Activated CD4-positive, alpha-beta memory T cell treated with anti-CD3 and anti-CD28 coated beads for 36 hours (primary cell): ENCODE measurements at regions not wholly inside any gene's neighbourhood (a gene's known extent, or its start where the extent isn't known, plus 50 kb on each side); places are given as distances from the start of the nearest gene placed in this dataset.
"Not testable (repeated sequence)": the region's sequence is repeated elsewhere in the genome, so short reads cannot be mapped to it uniquely, and the experiment has no call there.

Source experiments
- CTCF ChIA-PET: fragments of 350-600 bp; sonication (Branson Sonifier 250); formaldehyde crosslinking; loops from one replicate; lab custom pipeline; 2021; ENCODE audit warnings: antibody characterized with exemption, inconsistent platforms; lab: Charles Lee
- POLR2A ChIA-PET: fragments of 350-600 bp; sonication (Branson Sonifier 250); formaldehyde crosslinking; loops from one replicate; lab custom pipeline; 2021; ENCODE audit warnings: antibody characterized with exemption; lab: Charles Lee
- DNase-seq: peaks from one replicate; pipeline ENCODE4 v3.0.0-alpha.2; 2020
- H3K27ac Mint-ChIP-seq: one replicate; pipeline ENCODE4 v1.8.0; 2021; ENCODE audit warnings: mixed read lengths
- H3K27me3 Mint-ChIP-seq: one replicate; pipeline ENCODE4 v1.8.0; 2021; ENCODE audit warnings: mixed read lengths
- H3K36me3 Mint-ChIP-seq: one replicate; pipeline ENCODE4 v1.8.0; 2021; ENCODE audit warnings: mixed read lengths
- H3K4me1 Mint-ChIP-seq: one replicate; pipeline ENCODE4 v1.8.0; 2021; ENCODE audit warnings: low read depth, mixed read lengths
- H3K4me3 Mint-ChIP-seq: one replicate; pipeline ENCODE4 v1.8.0; 2021; ENCODE audit warnings: mild to moderate bottlenecking, mixed read lengths
- H3K9me3 Mint-ChIP-seq: one replicate; pipeline ENCODE4 v1.8.0; 2021; ENCODE audit warnings: mixed read lengths
- intact Hi-C: fragments of 100-400 bp; cut with micrococcal nuclease; formaldehyde crosslinking; loops from one replicate; pipeline ENCODE4 v1.15.1; 2023

DNA sequence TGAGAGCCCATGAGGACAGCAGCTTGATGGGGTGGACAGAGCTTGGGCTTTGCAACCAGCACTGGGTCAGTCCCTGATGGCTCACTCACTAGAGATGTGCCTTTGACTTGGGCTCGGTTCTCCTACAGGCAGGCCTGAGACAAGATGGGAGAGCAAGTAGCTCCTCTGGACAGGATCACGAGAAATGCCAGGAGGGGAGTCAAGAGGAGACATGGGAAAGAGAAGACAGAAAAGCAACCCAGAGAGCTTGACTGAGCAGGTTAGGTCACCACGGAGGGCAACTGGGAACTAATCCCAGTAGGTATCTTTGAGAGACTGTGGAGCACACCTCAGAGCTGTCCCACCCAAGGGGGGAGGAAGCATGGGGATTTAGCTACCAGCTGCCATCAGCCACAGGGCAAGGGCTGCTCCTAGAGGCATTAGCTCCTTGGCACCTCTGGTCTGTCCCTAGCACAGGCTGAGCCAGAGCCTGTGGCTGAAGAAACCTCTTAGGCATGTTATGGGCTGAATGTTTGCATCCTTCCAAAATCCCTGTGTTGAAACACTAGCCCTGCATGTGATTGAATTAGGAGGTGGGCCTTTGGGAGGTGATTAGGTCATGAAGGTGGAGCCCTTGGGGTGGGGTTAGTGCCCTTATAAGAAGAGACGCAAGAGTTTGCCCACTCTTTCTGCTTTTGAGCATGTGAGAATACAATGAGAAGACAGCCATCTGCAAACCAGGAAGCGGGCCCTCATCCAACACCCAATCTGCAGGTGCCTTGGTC lies 145.6 kb downstream of the SMIM20 start:
- Mint-ChIP-seq H3K9me3 (peaks cover 2% of the 10 kb centered on the region), H3K4me3 (no peak overlapping the region), H3K27me3 (no peaks in the 10 kb centered on the region), H3K4me1 (peaks cover 29% of the 10 kb centered on the region), H3K36me3 (no peaks in the 10 kb centered on the region), H3K27ac (no peak overlapping the region)
- intact Hi-C loops: loop anchor here (2.0 kb wide), 2 partner anchors 25 to 351 kb away; no protein-coding TSS in a partner anchor
- ChIA-PET CTCF (interaction anchor here (0.6 to 3.1 kb wide), 11 partner anchors 10 to 277 kb away, joined by 3 to 16 read pairs (median 3); no protein-coding TSS in a partner anchor), POLR2A (interaction anchor here (0.9 to 2.9 kb wide), 3 partner anchors 15 to 260 kb away, joined by 3 to 10 read pairs (median 8); partner anchors contain the start of gene RBPJ)
- no peak for DNase-seq

DNA sequence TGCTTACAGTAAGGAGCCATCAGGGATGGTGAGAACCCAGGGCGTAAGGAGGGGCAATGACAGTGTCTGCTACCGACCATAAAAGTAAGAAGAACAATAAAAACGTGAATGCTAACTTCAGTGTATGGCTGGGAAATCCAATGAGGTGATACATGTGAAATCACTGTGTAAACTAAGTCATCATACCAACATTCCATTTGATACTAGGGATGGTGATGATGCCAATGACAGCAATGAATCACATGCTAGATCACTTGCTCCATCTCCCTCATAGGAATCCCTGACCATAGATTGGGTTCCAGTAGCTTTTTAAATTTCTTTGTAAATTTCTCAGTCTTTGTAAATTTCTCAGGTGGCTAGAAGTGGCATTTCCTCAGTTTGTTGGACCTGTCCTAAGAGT lies 146.3 kb downstream of the SMIM20 start:
- H3K36me3 Mint-ChIP-seq: no peaks in the 10 kb centered on the region
- ChIA-PET CTCF (interaction anchor here (0.8 to 3.1 kb wide), 5 partner anchors 12 to 270 kb away, joined by 3 to 16 read pairs (median 9); partner anchors contain the start of gene RBPJ), POLR2A (interaction anchor here (2.9 kb wide), 1 partner anchor 259 kb away, joined by 10 read pairs; the partner anchor contains the start of gene RBPJ)
- H3K27ac Mint-ChIP-seq: no peak overlapping the region
- H3K4me3 Mint-ChIP-seq: no peak overlapping the region
- DNase-seq: no peak
- peaks cover 26% of the 10 kb centered on the region for H3K4me1 Mint-ChIP-seq
- intact Hi-C loops: loop anchor here (2.0 kb wide), 1 partner anchor 351 kb away; no protein-coding TSS in a partner anchor
- H3K27me3 Mint-ChIP-seq: no peaks in the 10 kb centered on the region
- no peaks in the 10 kb centered on the region for H3K9me3 Mint-ChIP-seq

DNA sequence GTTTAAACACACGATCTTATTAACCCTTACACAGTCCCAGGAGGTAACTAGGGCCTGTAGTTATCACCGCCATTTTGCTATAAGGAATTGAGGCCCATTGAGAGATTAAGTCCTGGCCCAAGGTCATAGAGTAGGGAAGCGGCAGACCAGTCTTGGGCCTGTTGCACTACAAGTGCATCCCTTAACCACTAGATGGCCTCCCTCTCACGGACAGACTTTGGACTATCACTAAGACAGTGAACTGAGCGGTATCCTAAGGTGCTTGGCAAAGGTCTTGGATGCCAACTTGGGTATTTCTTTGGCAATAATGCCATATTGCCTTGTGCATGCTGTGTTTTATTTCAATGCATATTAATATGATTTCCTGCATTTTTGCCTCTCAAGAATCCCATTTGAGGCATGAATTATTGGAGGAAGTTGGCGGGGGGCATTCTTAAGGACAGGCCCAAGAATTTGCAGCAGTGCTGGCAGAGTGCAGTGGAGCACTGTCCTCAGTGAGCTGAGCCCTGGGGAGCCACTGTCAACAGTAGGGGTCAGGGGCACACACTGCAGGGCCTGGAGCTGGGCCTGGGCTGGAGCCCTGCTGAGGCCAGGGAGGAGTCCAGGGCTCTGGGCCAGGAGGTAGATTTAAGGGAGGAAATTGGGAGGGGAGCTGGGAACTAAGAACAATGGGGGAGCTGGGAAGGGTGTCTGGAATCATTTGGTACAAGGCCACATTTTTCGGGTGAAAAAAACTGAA lies 147.4 kb downstream of the SMIM20 start:
- Mint-ChIP-seq H3K36me3 (no peaks in the 10 kb centered on the region), H3K27me3 (no peaks in the 10 kb centered on the region), H3K27ac (no peak overlapping the region), H3K9me3 (no peaks in the 10 kb centered on the region), H3K4me3 (no peak overlapping the region), H3K4me1 (peaks cover 26% of the 10 kb centered on the region)
- intact Hi-C loops: loop anchor here (2.0 kb wide), 1 partner anchor 349 kb away; no protein-coding TSS in a partner anchor
- ChIA-PET CTCF (interaction anchor here (0.6 to 2.6 kb wide), 16 partner anchors 10 to 352 kb away, joined by 3 to 11 read pairs (median 3); partner anchors contain the start of gene RBPJ), POLR2A (interaction anchor here (0.7 kb wide), 1 partner anchor 114 kb away, joined by 3 read pairs; no protein-coding TSS in a partner anchor)
- peak; percentile 43 for DNase-seq

DNA sequence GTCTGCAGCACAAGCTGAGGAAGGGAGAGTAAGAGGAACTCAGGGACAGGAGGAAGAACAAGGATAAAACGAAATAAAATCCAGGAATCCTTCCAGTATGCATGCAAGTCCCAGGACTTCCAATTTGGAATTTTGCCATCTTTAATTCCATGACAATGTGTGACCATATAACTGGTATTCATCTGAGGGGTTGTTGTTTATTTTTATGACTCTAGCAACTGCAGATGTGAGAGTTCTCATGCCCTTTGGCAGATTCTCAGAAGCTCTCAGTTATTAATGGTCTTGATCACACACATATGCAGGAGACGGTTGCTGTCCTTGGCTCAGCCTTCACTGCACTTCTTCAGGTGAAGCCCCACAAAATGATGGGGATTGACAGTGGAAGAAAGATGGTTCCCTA lies 148.2 kb downstream of the SMIM20 start:
- H3K4me3 Mint-ChIP-seq: no peak overlapping the region
- ChIA-PET POLR2A (no interaction called here), CTCF (interaction anchor here (0.8 to 2.6 kb wide), 9 partner anchors 10 to 351 kb away, joined by 3 to 9 read pairs (median 3); no protein-coding TSS in a partner anchor)
- intact Hi-C loops: no loop called here
- no peak for DNase-seq
- H3K4me1 Mint-ChIP-seq: peaks cover 26% of the 10 kb centered on the region
- no peak overlapping the region for H3K27ac Mint-ChIP-seq
- no peaks in the 10 kb centered on the region for H3K36me3 Mint-ChIP-seq
- H3K9me3 Mint-ChIP-seq: no peaks in the 10 kb centered on the region
- peaks cover 1% of the 10 kb centered on the region for H3K27me3 Mint-ChIP-seq

DNA sequence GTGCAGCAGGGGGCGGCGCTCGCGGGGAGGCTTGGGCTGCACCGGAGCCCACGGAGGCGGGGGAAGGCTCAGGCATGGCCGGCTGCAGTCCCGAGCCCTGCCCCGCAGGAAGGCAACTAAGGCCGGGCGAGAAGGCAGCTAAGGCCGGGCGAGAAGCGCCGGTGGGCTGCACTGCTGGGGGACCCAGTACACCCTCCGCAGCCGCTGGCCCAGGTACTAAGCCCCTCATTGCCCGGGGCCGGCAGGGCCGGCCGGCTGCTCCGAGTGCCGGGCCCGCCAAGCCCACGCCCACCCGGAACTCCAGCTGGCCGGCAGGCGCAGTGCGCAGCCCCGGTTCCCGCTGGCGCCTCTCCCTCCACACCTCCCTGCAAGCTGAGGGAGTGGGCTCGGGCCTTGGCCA lies 150.0 kb downstream of the SMIM20 start:
- CTCF ChIA-PET: interaction anchor here (1.0 kb wide), 1 partner anchor 76 kb away, joined by 4 read pairs; no protein-coding TSS in a partner anchor
- H3K4me3 Mint-ChIP-seq, H3K27ac Mint-ChIP-seq, intact Hi-C loops, POLR2A ChIA-PET, H3K27me3 Mint-ChIP-seq, DNase-seq, H3K36me3 Mint-ChIP-seq, H3K9me3 Mint-ChIP-seq: not testable (repeated sequence)
- peaks cover 15% of the 10 kb centered on the region for H3K4me1 Mint-ChIP-seq

DNA sequence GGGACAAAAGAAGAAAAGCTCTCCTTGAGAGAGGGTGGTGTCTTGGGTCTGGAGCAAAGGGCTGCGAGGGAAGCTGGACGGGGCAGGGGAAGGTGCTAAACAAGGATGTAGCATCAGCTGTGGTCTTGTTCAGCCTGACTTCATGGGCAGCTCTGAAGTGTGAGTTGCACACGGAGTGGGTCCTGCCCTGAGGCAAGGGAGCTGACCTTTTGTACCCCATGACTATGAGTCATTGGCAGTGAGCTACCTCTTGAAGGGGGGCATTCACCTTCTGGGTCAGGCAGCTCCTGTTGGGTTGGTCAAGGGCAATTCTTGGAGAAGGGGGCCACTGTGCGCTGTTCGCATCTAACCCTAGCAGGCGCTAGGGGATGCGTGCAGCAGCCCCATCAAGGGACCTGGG lies 151.8 kb downstream of the SMIM20 start:
- intact Hi-C loops: no loop called here
- ChIA-PET POLR2A (interaction anchor here (1.5 kb wide), 1 partner anchor 253 kb away, joined by 4 read pairs; no protein-coding TSS in a partner anchor), CTCF (interaction anchor here (1.0 to 1.2 kb wide), 2 partner anchors 9 to 265 kb away, joined by 3 to 6 read pairs; no protein-coding TSS in a partner anchor)
- H3K36me3 Mint-ChIP-seq: no peaks in the 10 kb centered on the region
- peaks cover 1% of the 10 kb centered on the region for H3K27me3 Mint-ChIP-seq
- no peak overlapping the region for H3K27ac Mint-ChIP-seq
- no peak overlapping the region for H3K4me3 Mint-ChIP-seq
- peaks cover 5% of the 10 kb centered on the region for H3K4me1 Mint-ChIP-seq
- no peaks in the 10 kb centered on the region for H3K9me3 Mint-ChIP-seq
- no peak for DNase-seq

DNA sequence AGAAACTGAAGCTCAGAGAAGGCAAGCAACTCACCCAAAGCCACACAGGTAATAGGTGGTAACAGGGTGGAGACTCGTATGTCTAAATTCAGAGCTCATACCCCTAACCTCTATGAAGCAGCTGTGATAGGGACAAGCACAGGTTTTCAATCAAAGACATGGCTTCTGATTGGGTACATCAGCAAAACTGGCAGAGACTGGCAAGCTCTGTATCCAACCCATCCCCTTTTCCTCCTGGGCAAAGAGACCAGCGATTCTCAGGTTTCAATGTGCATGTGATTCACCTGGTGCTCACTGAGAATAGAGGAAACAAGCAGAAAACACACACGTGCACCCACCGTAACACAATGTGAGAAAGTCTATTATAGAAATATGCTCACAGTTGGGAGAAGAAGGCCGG lies 153.0 kb downstream of the SMIM20 start:
- peaks cover 1% of the 10 kb centered on the region for H3K27me3 Mint-ChIP-seq
- no peaks in the 10 kb centered on the region for H3K9me3 Mint-ChIP-seq
- DNase-seq: no peak
- H3K27ac Mint-ChIP-seq: no peak overlapping the region
- peaks cover 12% of the 10 kb centered on the region for H3K4me1 Mint-ChIP-seq
- intact Hi-C loops: no loop called here
- no peaks in the 10 kb centered on the region for H3K36me3 Mint-ChIP-seq
- POLR2A ChIA-PET: interaction anchor here (0.5 kb wide), 1 partner anchor 131 kb away, joined by 3 read pairs; no protein-coding TSS in a partner anchor
- CTCF ChIA-PET: interaction anchor here (0.6 to 1.6 kb wide), 5 partner anchors 126 to 306 kb away, joined by 3 to 4 read pairs (median 3); no protein-coding TSS in a partner anchor
- no peak overlapping the region for H3K4me3 Mint-ChIP-seq

DNA sequence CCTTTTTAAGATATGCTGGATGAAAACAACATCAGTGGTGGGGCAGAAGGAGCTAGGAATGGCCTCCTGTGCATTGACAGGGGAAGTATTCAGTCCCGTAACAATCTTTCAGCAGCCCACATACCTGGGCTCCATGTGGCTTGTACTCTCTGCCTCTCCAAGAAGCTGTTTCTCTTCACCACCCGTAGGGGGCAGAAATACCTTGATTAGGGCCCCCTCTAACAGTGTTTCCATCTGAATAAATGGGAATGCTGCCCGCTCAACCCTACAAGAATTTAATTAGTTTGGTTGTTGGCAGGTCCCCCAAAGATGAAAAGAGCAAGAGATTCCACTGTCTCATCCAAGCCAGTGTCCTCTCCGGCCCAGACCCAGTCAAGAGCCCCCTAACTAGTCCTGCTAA lies 155.2 kb downstream of the SMIM20 start:
- ChIA-PET CTCF (interaction anchor here (0.8 to 2.1 kb wide), 16 partner anchors 10 to 342 kb away, joined by 3 to 10 read pairs (median 4); no protein-coding TSS in a partner anchor), POLR2A (interaction anchor here (0.6 kb wide), 1 partner anchor 258 kb away, joined by 5 read pairs; no protein-coding TSS in a partner anchor)
- no peak overlapping the region for H3K27ac Mint-ChIP-seq
- H3K36me3 Mint-ChIP-seq: no peaks in the 10 kb centered on the region
- no peaks in the 10 kb centered on the region for H3K9me3 Mint-ChIP-seq
- intact Hi-C loops: no loop called here
- no peak overlapping the region for H3K4me3 Mint-ChIP-seq
- DNase-seq: no peak
- peaks cover 28% of the 10 kb centered on the region for H3K4me1 Mint-ChIP-seq
- peaks cover 1% of the 10 kb centered on the region for H3K27me3 Mint-ChIP-seq

DNA sequence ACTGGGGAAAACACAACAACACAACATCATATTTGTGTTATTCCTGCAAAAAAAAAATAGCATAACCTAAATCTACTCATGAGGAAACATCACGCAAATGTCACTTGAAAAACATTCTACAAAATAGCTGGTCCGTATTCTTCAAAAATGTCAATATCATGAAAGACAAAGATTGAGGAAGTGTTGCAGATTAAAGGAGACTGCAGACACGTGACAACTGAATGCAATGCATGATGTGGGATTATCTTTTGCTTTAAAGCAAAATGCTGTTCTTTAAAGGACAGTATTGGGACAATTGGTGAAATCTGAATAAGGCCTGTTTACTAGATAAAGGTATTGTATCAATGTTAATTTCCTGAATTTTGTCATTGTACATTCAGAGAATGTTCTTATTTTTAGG lies 157.7 kb downstream of the SMIM20 start:
- H3K27me3 Mint-ChIP-seq: peaks cover 1% of the 10 kb centered on the region
- H3K9me3 Mint-ChIP-seq: peaks cover 6% of the 10 kb centered on the region
- no peak for DNase-seq
- no peak overlapping the region for H3K27ac Mint-ChIP-seq
- peaks cover 6% of the 10 kb centered on the region for H3K36me3 Mint-ChIP-seq
- ChIA-PET POLR2A (no interaction called here), CTCF (interaction anchor here (1.3 kb wide), 2 partner anchors 10 to 11 kb away, joined by 3 read pairs; no protein-coding TSS in a partner anchor)
- intact Hi-C loops: no loop called here
- H3K4me1 Mint-ChIP-seq: peaks cover 53% of the 10 kb centered on the region
- H3K4me3 Mint-ChIP-seq: no peak overlapping the region

DNA sequence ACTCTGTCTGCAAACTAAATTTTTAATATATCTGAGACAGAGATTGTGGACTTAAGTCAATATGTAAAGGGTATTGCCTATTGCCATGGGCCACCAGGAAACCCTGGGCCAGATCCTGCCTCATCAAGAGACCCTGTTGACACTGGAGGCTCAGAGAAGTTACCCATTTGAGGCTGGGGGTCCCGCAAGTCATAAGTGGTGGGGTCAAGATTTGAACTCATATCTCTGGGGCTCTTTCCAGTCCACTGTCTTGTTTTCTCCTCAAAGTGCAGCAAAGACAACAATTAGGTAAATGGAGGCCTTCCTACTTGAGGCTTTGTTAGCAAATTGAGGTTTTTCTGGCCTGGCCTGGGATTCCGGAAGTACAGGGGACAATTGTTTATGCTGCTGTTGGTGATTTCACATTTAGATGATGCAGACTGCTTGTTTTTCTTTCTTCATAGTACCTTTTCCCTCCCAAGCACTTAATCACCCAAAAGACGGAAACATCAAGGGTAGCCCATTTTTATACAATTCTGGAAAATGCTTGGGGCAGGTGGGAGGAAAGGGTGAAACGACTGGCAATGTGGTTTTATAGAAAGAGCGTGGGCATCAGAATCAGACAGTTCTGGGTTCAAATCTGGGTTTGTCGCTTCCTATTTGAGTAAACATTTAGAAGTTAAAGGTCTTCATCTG lies 160.0 kb downstream of the SMIM20 start:
- CTCF ChIA-PET: interaction anchor here (1.0 to 3.6 kb wide), 13 partner anchors 10 to 256 kb away, joined by 3 to 37 read pairs (median 4); partner anchors contain the start of gene RBPJ
- POLR2A ChIA-PET: interaction anchor here (0.6 to 5.3 kb wide), 14 partner anchors 10 to 249 kb away, joined by 3 to 89 read pairs (median 7); partner anchors contain the start of gene RBPJ
- DNase-seq: peak; percentile 69
- peak overlapping the region; percentile 17 for H3K4me3 Mint-ChIP-seq
- peaks cover 74% of the 10 kb centered on the region for H3K4me1 Mint-ChIP-seq
- H3K9me3 Mint-ChIP-seq: peaks cover 20% of the 10 kb centered on the region
- peak overlapping the region; percentile 96 for H3K27ac Mint-ChIP-seq
- intact Hi-C loops: loop anchor here (1.0 to 2.0 kb wide), 15 partner anchors 8 to 931 kb away; no protein-coding TSS in a partner anchor
- peaks cover 15% of the 10 kb centered on the region for H3K36me3 Mint-ChIP-seq
- H3K27me3 Mint-ChIP-seq: no peaks in the 10 kb centered on the region
